ENCODE measurements at regions not wholly inside any gene's neighbourhood (a gene's known extent, or its start where the extent isn't known, plus 50 kb on each side); places are given as distances from the start of the nearest gene placed in this dataset.

- peaks cover 11 to 20% of the 10 kb centered on the region in 2 donors for H3K9me3 Mint-ChIP-seq
- H3K27ac Mint-ChIP-seq, result no peak overlapping the region
- H3K4me3 Mint-ChIP-seq, result no peak overlapping the region
- peaks cover 44% of the 10 kb centered on the region for H3K27me3 Mint-ChIP-seq (ENCODE audit: low read depth)
- H3K4me1 Mint-ChIP-seq (ENCODE audit: low read depth), result no peaks in the 10 kb centered on the region
- H3K36me3 Mint-ChIP-seq (ENCODE audit: insufficient read depth in 2 of 2), result peaks cover 13 to 22% of the 10 kb centered on the region in 2 donors
- ATAC-seq (replicated peaks in 1 of 2) (no peak), DNase-seq (no peak)
These were observed 124.0 kb downstream of the ESM1 start for GRCh38 chr5:54861212-54861894.

GRCh38 chr5:54860321-54860720 lies 125.1 kb downstream of the ESM1 start:
- DNase-seq (no peak), ATAC-seq (replicated peaks in 1 of 2) (no peak)
- Mint-ChIP-seq H3K4me3 (no peak overlapping the region), H3K4me1 (ENCODE audit: low read depth) (no peaks in the 10 kb centered on the region), H3K27ac (no peak overlapping the region), H3K36me3 (ENCODE audit: insufficient read depth in 2 of 2) (peaks cover 13 to 22% of the 10 kb centered on the region in 2 donors), H3K9me3 (peaks cover 13 to 23% of the 10 kb centered on the region in 2 donors), H3K27me3 (ENCODE audit: low read depth) (peaks cover 47% of the 10 kb centered on the region)

GRCh38 chr5:54859316-54859715 lies 126.1 kb downstream of the ESM1 start:
- Mint-ChIP-seq H3K27ac (no peak overlapping the region), H3K36me3 (ENCODE audit: insufficient read depth in 2 of 2) (peaks cover 13 to 22% of the 10 kb centered on the region in 2 donors), H3K27me3 (ENCODE audit: low read depth) (peaks cover 55% of the 10 kb centered on the region), H3K4me1 (ENCODE audit: low read depth) (no peaks in the 10 kb centered on the region), H3K9me3 (peaks cover 14 to 23% of the 10 kb centered on the region in 2 donors), H3K4me3 (no peak overlapping the region)
- no peak for DNase-seq
- ATAC-seq (replicated peaks in 1 of 2), result no peak

- Mint-ChIP-seq H3K9me3 (peaks cover 14 to 23% of the 10 kb centered on the region in 2 donors), H3K4me3 (no peak overlapping the region), H3K27ac (no peak overlapping the region), H3K36me3 (ENCODE audit: insufficient read depth in 2 of 2) (peaks cover 13 to 22% of the 10 kb centered on the region in 2 donors), H3K4me1 (ENCODE audit: low read depth) (no peaks in the 10 kb centered on the region), H3K27me3 (ENCODE audit: low read depth) (peaks cover 35% of the 10 kb centered on the region)
- ATAC-seq (replicated peaks in 1 of 2) (no peak), DNase-seq (no peak)
These were observed 130.4 kb downstream of the ESM1 start for GRCh38 chr5:54854883-54855581.

- Mint-ChIP-seq H3K4me1 (ENCODE audit: low read depth) (no peaks in the 10 kb centered on the region), H3K27ac (no peak overlapping the region), H3K4me3 (no peak overlapping the region), H3K9me3 (peaks cover 3 to 6% of the 10 kb centered on the region in 2 donors), H3K27me3 (ENCODE audit: low read depth) (peaks cover 38% of the 10 kb centered on the region), H3K36me3 (ENCODE audit: insufficient read depth in 2 of 2) (peaks cover 1% of the 10 kb centered on the region in 2 donors)
- ATAC-seq (replicated peaks in 1 of 2), result no peak
- no peak for DNase-seq
These were observed 133.4 kb downstream of the ESM1 start for GRCh38 chr5:54852007-54852406.

GRCh38 chr5:54851449-54851848 lies 133.9 kb downstream of the ESM1 start:
- Mint-ChIP-seq H3K4me3 (no peak overlapping the region), H3K4me1 (ENCODE audit: low read depth) (no peaks in the 10 kb centered on the region), H3K27ac (no peak overlapping the region), H3K9me3 (peaks cover 3 to 4% of the 10 kb centered on the region in 2 donors), H3K27me3 (ENCODE audit: low read depth) (peaks cover 38% of the 10 kb centered on the region), H3K36me3 (ENCODE audit: insufficient read depth in 2 of 2) (no peaks in the 10 kb centered on the region)
- ATAC-seq (replicated peaks in 1 of 2) (peak in 1 of 2 donors; percentile 50), DNase-seq (no peak)

GRCh38 chr5:54848581-54848980 lies 136.8 kb downstream of the ESM1 start:
- Mint-ChIP-seq H3K9me3 (no peaks in the 10 kb centered on the region), H3K36me3 (ENCODE audit: insufficient read depth in 2 of 2) (no peaks in the 10 kb centered on the region), H3K4me3 (no peak overlapping the region), H3K4me1 (ENCODE audit: low read depth) (no peaks in the 10 kb centered on the region), H3K27me3 (ENCODE audit: low read depth) (peaks cover 21% of the 10 kb centered on the region), H3K27ac (no peak overlapping the region)
- ATAC-seq (replicated peaks in 1 of 2), result no peak
- no peak for DNase-seq

- H3K36me3 Mint-ChIP-seq (ENCODE audit: insufficient read depth in 2 of 2), result no peaks in the 10 kb centered on the region
- no peak overlapping the region for H3K4me3 Mint-ChIP-seq
- H3K27me3 Mint-ChIP-seq (ENCODE audit: low read depth), result peaks cover 21% of the 10 kb centered on the region
- H3K4me1 Mint-ChIP-seq (ENCODE audit: low read depth), result no peaks in the 10 kb centered on the region
- ATAC-seq (replicated peaks in 1 of 2) (no peak), DNase-seq (no peak)
- H3K9me3 Mint-ChIP-seq, result no peaks in the 10 kb centered on the region
- no peak overlapping the region for H3K27ac Mint-ChIP-seq
These were observed 139.8 kb downstream of the ESM1 start for GRCh38 chr5:54845567-54845941.

GRCh38 chr5:54844905-54845566 lies 140.4 kb downstream of the ESM1 start:
- H3K27me3 Mint-ChIP-seq (ENCODE audit: low read depth), result peaks cover 15% of the 10 kb centered on the region
- H3K27ac Mint-ChIP-seq, result peak overlapping the region; percentile 93
- ATAC-seq (replicated peaks in 1 of 2) (no peak), DNase-seq (no peak)
- H3K4me3 Mint-ChIP-seq, result peak overlapping the region; percentile 15 to 78
- no peaks in the 10 kb centered on the region for H3K36me3 Mint-ChIP-seq (ENCODE audit: insufficient read depth in 2 of 2)
- H3K4me1 Mint-ChIP-seq (ENCODE audit: low read depth), result peaks cover 4% of the 10 kb centered on the region
- H3K9me3 Mint-ChIP-seq, result no peaks in the 10 kb centered on the region

GRCh38 chr5:54844266-54844665 lies 141.1 kb downstream of the ESM1 start:
- Mint-ChIP-seq H3K9me3 (no peaks in the 10 kb centered on the region), H3K4me1 (ENCODE audit: low read depth) (peaks cover 12% of the 10 kb centered on the region), H3K27ac (no peak overlapping the region), H3K27me3 (ENCODE audit: low read depth) (peaks cover 10% of the 10 kb centered on the region), H3K36me3 (ENCODE audit: insufficient read depth in 2 of 2) (no peaks in the 10 kb centered on the region), H3K4me3 (no peak overlapping the region)
- DNase-seq (no peak), ATAC-seq (replicated peaks in 1 of 2) (no peak)

- no peaks in the 10 kb centered on the region for H3K9me3 Mint-ChIP-seq
- no peak for ATAC-seq (replicated peaks in 1 of 2)
These were observed 143.9 kb downstream of the ESM1 start for GRCh38 chr5:54841481-54841880.

GRCh38 chr5:54838843-54839242 lies 146.6 kb downstream of the ESM1 start:
- no peaks in the 10 kb centered on the region for H3K9me3 Mint-ChIP-seq
- no peak for ATAC-seq (replicated peaks in 1 of 2)
- H3K27ac Mint-ChIP-seq, result no peak overlapping the region
- H3K4me1 Mint-ChIP-seq (ENCODE audit: low read depth), result peaks cover 12% of the 10 kb centered on the region
- DNase-seq, result no peak
- peaks cover 8% of the 10 kb centered on the region for H3K27me3 Mint-ChIP-seq (ENCODE audit: low read depth)
- no peak overlapping the region for H3K4me3 Mint-ChIP-seq
- H3K36me3 Mint-ChIP-seq (ENCODE audit: insufficient read depth in 2 of 2), result no peaks in the 10 kb centered on the region

More at GRCh38 chr5:54841481-54841880, 143.9 kb downstream of the ESM1 start:
- peaks cover 8% of the 10 kb centered on the region for H3K27me3 Mint-ChIP-seq (ENCODE audit: low read depth)
- H3K27ac Mint-ChIP-seq, result no peak overlapping the region
- no peak overlapping the region for H3K4me3 Mint-ChIP-seq
- H3K36me3 Mint-ChIP-seq (ENCODE audit: insufficient read depth in 2 of 2), result no peaks in the 10 kb centered on the region
- H3K4me1 Mint-ChIP-seq (ENCODE audit: low read depth), result peaks cover 12% of the 10 kb centered on the region
- no peak for DNase-seq

- Mint-ChIP-seq H3K27me3 (ENCODE audit: low read depth) (peaks cover 8% of the 10 kb centered on the region), H3K4me3 (no peak overlapping the region), H3K27ac (no peak overlapping the region), H3K36me3 (ENCODE audit: insufficient read depth in 2 of 2) (no peaks in the 10 kb centered on the region), H3K4me1 (ENCODE audit: low read depth) (peaks cover 12% of the 10 kb centered on the region), H3K9me3 (no peaks in the 10 kb centered on the region)
- ATAC-seq (replicated peaks in 1 of 2) (no peak), DNase-seq (no peak)
These were observed 147.4 kb downstream of the ESM1 start for GRCh38 chr5:54837981-54838380.

Measured in activated T-cell treated with anti-CD3 and anti-CD28 coated beads, Interleukin-2, amount 50 U/mL, for 72 hours (primary cell).